Muscle of leg (tissue), 3 donors: ENCODE measurements at regions not wholly inside any gene's neighbourhood (a gene's known extent, or its start where the extent isn't known, plus 50 kb on each side); places are given as distances from the start of the nearest gene placed in this dataset.

Experiments
- DNase-seq: peaks from one replicate; pipeline ENCODE4 v3.0.0; 2013
- H3K27ac ChIP-seq: one replicate; pipeline ENCODE4 v1.5.1; 2013; ENCODE audit warnings: mild to moderate bottlenecking, low read length, control low read depth
- H3K27me3 ChIP-seq: one replicate; pipeline ENCODE4 v1.6.1; 2013; ENCODE audit warnings: low read length; ENCODE audit not compliant: control insufficient read depth, insufficient read depth
- H3K36me3 ChIP-seq: one replicate; pipeline ENCODE4 v1.6.1; 2013; ENCODE audit warnings: low read length; ENCODE audit not compliant: control insufficient read depth, insufficient read depth
- H3K4me1 ChIP-seq: one replicate; pipeline ENCODE4 v1.6.1; 2013; ENCODE audit warnings: low read length; ENCODE audit not compliant: control insufficient read depth, insufficient read depth
- H3K4me3 ChIP-seq: one replicate; pipeline ENCODE4 v1.5.1; 2013; ENCODE audit warnings: low read length, control low read depth
- H3K9me3 ChIP-seq: replicated peaks from 2 replicates; pipeline ENCODE4 v1.6.1; 2013; ENCODE audit warnings: low read depth, low read length; ENCODE audit not compliant: control insufficient read depth
- WGBS: methylation state at CpG from one replicate; pipeline ENCODE4 v1.1.5; 2013; ENCODE audit warnings: missing lambda C conversion rate; ENCODE audit not compliant: insufficient coverage; 5-methylcytosine and 5-hydroxymethylcytosine counted together

DNA sequence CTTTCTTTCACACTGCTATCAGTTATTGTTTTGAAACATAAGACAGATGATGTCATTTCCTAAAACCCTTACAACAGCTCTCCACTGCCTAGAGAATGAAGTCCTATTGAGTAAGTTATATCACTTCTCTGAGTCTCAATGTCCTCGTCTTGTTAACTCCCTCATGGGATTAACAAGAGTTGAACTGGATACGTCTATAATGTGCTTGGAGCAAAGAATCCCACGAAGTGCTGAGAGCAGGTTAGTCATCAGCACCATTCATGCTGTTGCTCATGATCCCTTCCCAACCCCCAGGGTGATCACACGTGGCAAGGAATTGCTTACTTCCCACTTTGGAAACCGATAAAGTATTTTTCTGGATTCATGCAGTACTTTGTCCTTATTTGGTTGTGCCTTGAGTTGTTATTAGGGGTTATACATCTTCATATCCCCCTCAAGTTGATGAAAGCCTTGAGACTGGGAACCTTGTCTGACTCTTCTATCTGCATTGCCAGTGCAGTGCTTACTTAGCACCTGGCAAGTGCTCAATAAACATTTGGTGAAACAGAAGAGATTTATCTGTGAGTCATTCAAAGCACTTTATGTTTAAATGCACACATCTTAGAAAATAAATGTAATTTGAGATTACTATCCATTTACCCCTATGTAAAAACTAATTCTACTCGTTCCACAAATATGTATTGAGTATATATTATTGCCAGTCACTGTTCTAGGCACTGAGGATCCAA, 487.5 kb downstream of the EPM2A start:
- no peaks in the 10 kb centered on the region for H3K27me3 ChIP-seq
- no peaks in the 10 kb centered on the region for H3K9me3 ChIP-seq
- H3K4me3 ChIP-seq, result no peak overlapping the region
- DNase-seq, result peak; percentile 37
- H3K27ac ChIP-seq, result no peak overlapping the region
- H3K4me1 ChIP-seq, result peaks cover 3% of the 10 kb centered on the region
- WGBS, result 25% methylated on average over 2 of the region's 6 CpGs
- H3K36me3 ChIP-seq, result no peaks in the 10 kb centered on the region

DNA sequence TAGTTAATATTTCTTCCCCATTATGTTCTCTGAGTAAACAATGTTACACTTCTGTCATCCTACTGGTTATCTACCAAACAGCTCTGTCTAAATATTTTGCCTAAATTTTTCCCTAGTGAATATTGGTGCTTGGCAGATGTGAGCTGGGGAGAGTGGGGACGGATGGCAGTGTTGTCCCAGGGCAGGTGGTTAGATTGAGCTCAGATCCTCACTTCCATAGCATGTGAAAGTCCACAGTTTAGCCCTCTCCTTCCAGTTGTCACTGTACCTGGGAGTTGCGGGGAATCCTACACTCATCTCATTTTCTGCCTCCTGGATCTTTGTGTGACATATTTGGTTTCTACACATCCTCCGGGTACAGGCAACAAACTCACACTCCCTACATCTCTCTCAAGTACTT, 484.9 kb downstream of the EPM2A start:
- DNase-seq, result no peak
- no CpG with 5 or more reads among the region's 3 CpGs for WGBS
- Histone ChIP-seq H3K27ac (no peak overlapping the region), H3K27me3 (no peaks in the 10 kb centered on the region), H3K4me1 (no peaks in the 10 kb centered on the region), H3K36me3 (no peaks in the 10 kb centered on the region), H3K9me3 (no peaks in the 10 kb centered on the region), H3K4me3 (no peak overlapping the region)

DNA sequence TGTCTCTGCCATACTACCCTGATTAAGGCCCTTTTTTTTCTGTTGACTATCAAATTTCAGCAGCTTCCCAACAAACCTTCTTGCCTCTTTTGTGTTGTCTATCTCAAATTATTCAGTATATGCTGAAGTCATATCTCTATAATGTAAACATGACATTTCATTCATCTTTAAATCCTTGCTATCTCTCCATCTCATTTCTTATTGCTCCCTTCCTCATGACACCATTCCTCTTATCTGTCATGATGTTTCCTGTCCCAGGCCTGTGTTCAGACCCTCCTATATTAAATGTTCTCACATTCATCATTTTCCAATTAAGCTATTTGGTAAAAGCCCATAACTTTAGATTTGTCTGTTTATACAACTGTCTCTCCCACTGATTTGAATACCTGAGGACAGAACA, 482.6 kb downstream of the EPM2A start:
- H3K36me3 ChIP-seq, result no peaks in the 10 kb centered on the region
- no peak overlapping the region for H3K27ac ChIP-seq
- H3K9me3 ChIP-seq, result no peaks in the 10 kb centered on the region
- no peaks in the 10 kb centered on the region for H3K27me3 ChIP-seq
- no peaks in the 10 kb centered on the region for H3K4me1 ChIP-seq
- DNase-seq, result no peak
- H3K4me3 ChIP-seq, result no peak overlapping the region

DNA sequence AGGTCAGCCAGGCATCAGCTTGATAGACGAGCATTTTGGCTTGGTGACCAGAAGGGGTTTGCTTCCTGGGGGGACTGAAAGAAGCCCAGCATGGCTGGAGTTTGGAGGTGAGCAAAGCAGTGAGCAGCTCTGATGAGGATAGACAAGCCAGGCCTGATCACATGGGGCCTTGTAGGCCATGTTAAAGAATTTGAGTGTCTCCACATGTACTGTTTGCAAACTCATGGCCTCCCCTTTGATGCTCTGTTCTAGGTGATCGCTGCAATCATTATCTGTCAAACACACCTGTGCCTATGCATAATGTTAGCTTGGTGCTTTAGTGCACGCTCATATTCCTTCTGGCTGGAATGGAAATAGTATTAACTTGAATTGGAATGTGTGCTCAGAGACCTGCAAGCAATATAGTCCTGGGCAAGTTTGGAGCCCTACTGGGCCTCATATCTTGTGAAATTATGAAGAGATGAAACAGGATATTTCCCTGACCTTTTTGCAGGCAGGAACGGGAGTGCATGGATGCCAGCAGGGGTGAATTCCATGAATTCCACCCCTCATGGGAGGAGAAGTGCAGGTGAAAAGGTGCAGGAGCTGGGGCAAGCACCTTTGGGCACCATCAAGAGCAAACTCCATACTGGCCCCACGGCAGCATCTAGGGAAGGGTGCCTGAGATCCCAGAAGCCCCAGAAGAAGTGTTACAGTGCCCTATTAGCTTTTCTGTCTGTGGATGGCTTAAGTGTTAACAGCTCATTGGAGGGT, 480.5 kb downstream of the EPM2A start:
- no peak overlapping the region for H3K27ac ChIP-seq
- H3K4me1 ChIP-seq, result no peaks in the 10 kb centered on the region
- H3K27me3 ChIP-seq, result no peaks in the 10 kb centered on the region
- WGBS, result 58% methylated on average over 3 of the region's 5 CpGs
- DNase-seq, result no peak
- no peaks in the 10 kb centered on the region for H3K9me3 ChIP-seq
- no peaks in the 10 kb centered on the region for H3K36me3 ChIP-seq
- H3K4me3 ChIP-seq, result no peak overlapping the region

DNA sequence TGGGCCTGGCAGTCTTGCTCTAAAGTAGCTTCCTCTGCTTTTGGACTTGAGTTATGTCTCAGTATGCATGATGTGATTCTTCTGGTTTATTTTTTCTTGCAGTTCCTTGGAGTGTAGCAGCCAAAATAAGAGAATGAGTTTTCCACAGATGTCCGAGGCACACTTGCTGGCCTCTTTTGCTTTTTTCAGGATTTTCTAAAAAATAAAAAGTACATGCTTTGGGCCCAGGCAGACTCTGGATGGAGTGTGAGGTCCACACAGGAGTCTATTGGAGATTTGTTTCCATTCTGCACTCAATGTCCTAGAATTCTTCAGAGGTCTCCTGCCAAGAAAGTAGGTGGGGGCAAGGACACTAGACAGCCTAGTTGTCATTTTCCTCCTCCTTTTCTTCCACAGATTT, 477.6 kb downstream of the EPM2A start:
- Histone ChIP-seq H3K9me3 (no peaks in the 10 kb centered on the region), H3K4me1 (no peaks in the 10 kb centered on the region), H3K27ac (no peak overlapping the region), H3K27me3 (no peaks in the 10 kb centered on the region), H3K36me3 (no peaks in the 10 kb centered on the region), H3K4me3 (no peak overlapping the region)
- peak; percentile 90 for DNase-seq
- 20% methylated on average over 1 of the region's 1 CpG for WGBS

DNA sequence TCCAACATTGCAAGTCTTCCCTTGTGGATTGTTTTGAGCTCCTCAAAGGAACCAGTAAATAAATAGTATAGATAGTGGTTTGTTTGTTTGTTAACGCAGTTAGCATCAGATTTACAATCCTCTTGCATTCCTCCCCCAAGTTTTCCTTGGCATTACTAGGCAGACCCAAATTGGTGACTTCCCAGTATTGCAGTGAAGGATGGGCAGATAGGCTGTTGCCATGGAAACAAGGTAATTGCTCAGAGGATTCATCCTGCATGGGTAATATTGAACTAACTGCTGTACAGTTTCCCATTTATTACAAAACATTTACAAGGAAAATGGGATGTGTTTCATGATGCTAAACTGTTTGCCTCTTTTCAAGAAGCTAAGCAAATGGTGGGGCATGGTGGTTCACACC, 477.2 kb downstream of the EPM2A start:
- H3K27me3 ChIP-seq, result no peaks in the 10 kb centered on the region
- WGBS, result no CpG with 5 or more reads among the region's 1 CpG
- no peak for DNase-seq

DNA sequence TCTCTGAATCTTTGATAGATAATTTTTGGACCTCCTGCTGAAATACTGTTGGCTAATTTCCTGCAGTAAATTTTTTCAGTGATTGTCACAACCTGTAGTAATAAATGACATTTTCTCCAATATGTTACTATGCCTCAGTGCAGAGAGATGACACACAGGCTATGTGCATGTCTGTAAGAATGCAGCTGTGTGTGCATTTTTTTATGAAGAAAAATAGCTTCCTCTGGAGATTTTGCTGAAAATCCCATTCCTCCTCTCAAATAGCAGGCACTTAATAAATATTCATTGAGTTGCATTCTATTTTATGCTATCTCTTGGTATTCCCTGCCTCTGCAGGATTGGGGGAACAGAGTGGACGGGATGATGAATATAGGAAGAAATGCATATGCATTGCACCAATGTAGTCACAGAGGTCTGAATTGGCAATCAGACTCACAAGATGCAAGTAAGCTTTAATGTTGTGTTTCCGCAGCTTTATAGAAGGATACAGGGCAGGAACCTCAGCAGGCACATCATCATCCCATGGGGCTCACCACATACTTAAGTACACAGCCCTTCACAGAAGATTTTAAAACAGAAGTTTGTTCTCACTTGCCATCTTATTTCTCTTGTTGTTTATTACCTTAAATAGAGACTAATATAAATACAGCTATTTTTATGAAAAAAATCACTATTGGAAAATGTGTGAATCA, 474.7 kb downstream of the EPM2A start:
- 45% methylated on average over 2 of the region's 2 CpGs for WGBS
- no peaks in the 10 kb centered on the region for H3K36me3 ChIP-seq
- H3K9me3 ChIP-seq, result no peaks in the 10 kb centered on the region
- no peaks in the 10 kb centered on the region for H3K27me3 ChIP-seq
- DNase-seq, result no peak
- H3K4me1 ChIP-seq, result no peaks in the 10 kb centered on the region
- H3K4me3 ChIP-seq, result no peak overlapping the region
- no peak overlapping the region for H3K27ac ChIP-seq

More for the DNA sequence above, 477.2 kb downstream of the EPM2A start:
- Histone ChIP-seq H3K36me3 (no peaks in the 10 kb centered on the region), H3K27ac (no peak overlapping the region), H3K4me1 (no peaks in the 10 kb centered on the region), H3K4me3 (no peak overlapping the region), H3K9me3 (no peaks in the 10 kb centered on the region)

DNA sequence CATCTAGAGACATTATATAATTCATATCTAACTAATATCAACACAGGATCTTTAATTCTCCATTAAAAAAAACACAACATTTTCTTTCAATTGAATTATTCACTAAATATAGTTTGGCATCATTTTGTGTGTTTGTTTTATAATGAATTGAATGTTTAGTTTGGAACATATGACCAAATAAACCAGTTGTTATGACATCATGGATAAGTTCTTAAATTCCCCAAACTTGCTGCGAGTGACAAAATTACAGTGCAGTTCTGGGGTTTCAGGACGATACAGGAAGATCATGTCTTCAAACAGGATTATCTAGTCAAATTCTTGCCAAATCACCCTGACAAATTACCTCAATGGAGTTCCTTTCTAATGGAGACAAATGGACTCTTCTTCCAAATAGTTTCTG, 473.6 kb downstream of the EPM2A start:
- Histone ChIP-seq H3K4me3 (no peak overlapping the region), H3K9me3 (no peaks in the 10 kb centered on the region), H3K27me3 (no peaks in the 10 kb centered on the region), H3K27ac (no peak overlapping the region), H3K4me1 (no peaks in the 10 kb centered on the region), H3K36me3 (no peaks in the 10 kb centered on the region)
- WGBS, result 100% methylated on average over 1 of the region's 2 CpGs
- DNase-seq, result no peak

DNA sequence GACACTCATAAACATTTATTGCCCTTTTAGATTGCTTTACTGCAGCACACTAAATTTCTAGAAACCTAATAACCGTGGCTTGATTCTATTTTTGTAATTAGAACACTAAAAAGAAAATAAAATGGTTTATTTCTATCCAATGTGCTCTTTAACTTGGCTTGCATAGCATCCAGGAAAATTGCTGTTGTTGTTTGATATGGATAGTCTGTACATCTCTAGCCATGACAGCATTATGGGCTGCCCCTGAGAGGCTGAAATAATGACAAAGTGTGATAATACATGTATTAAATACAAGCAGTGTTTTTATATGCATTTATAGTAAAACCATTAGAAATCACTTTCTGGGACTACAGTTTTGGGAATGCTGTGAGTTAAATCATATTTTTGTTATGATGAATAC, 472.5 kb downstream of the EPM2A start:
- Histone ChIP-seq H3K27ac (no peak overlapping the region), H3K36me3 (no peaks in the 10 kb centered on the region), H3K4me1 (no peaks in the 10 kb centered on the region), H3K9me3 (no peaks in the 10 kb centered on the region), H3K27me3 (no peaks in the 10 kb centered on the region), H3K4me3 (no peak overlapping the region)
- WGBS, result no CpG with 5 or more reads among the region's 1 CpG
- no peak for DNase-seq

DNA sequence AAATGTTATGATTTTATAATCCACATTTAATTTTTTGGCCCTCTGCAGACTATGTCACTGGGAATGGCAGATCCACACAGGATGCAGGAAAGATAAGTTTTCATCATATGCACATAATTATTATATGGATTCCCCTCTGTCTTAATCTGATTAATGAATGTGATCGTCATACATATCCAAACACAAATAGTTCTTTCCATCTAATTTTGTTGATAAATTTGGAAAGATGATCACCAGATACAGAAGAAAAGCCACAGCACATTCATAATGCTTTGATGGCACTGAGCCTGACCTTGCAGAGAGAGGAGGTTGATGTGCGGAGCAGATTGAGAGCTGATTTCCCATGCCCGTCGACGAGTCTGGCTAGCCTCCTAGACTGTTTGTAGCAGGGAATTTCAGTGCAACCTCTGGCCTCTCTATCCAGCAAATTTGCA, 471.5 kb downstream of the EPM2A start:
- Histone ChIP-seq H3K36me3 (no peaks in the 10 kb centered on the region), H3K4me1 (no peaks in the 10 kb centered on the region), H3K9me3 (no peaks in the 10 kb centered on the region), H3K27me3 (no peaks in the 10 kb centered on the region), H3K4me3 (no peak overlapping the region), H3K27ac (no peak overlapping the region)
- DNase-seq, result peak; percentile 43
- 66% methylated on average over 4 of the region's 5 CpGs for WGBS
